GM19043 (cell line): ENCODE measurements at regions not wholly inside any gene's neighbourhood (a gene's known extent, or its start where the extent isn't known, plus 50 kb on each side); places are given as distances from the start of the nearest gene placed in this dataset.
A peak's percentile ranks its signal among the peaks of the same experiment; 100 is the strongest.

Experiments
- ATAC-seq: cut with Tn5 transposase; IDR thresholded peaks from one replicate; pipeline ENCODE4 v1.9.1; 2021; ENCODE audit warnings: low read depth; ENCODE audit not compliant: unreplicated experiment

- ATAC-seq: no peak
Observed at GRCh38 chr22:48100685-48101417, 1338.4 kb downstream of the TBC1D22A start.

GRCh38 chr22:48099671-48100070 lies 1337.2 kb downstream of the TBC1D22A start:
- ATAC-seq: no peak

GRCh38 chr22:48099251-48099650 lies 1336.8 kb downstream of the TBC1D22A start:
- no peak for ATAC-seq

- ATAC-seq: no peak
Observed at GRCh38 chr22:48098921-48099245, 1336.4 kb downstream of the TBC1D22A start.

GRCh38 chr22:48098243-48098920 lies 1335.9 kb downstream of the TBC1D22A start:
- peak; percentile 80 for ATAC-seq

- ATAC-seq: peak; percentile 22
Observed at GRCh38 chr22:48097723-48098122, 1335.3 kb downstream of the TBC1D22A start.

GRCh38 chr22:48096851-48097665 lies 1334.6 kb downstream of the TBC1D22A start:
- no peak for ATAC-seq

GRCh38 chr22:48096411-48096810 lies 1334.0 kb downstream of the TBC1D22A start:
- ATAC-seq: no peak

- ATAC-seq: no peak
Observed at GRCh38 chr22:48093981-48094380, 1331.5 kb downstream of the TBC1D22A start.

GRCh38 chr22:48092866-48093265 lies 1330.4 kb downstream of the TBC1D22A start:
- ATAC-seq: no peak

GRCh38 chr22:48091656-48092223 lies 1329.3 kb downstream of the TBC1D22A start:
- no peak for ATAC-seq

- ATAC-seq: no peak
Observed at GRCh38 chr22:48091060-48091650, 1328.7 kb downstream of the TBC1D22A start.

GRCh38 chr22:48090332-48090672 lies 1327.9 kb downstream of the TBC1D22A start:
- ATAC-seq: no peak

- no peak for ATAC-seq
Observed at GRCh38 chr22:48089601-48090331, 1327.3 kb downstream of the TBC1D22A start.

GRCh38 chr22:48088926-48089536 lies 1326.6 kb downstream of the TBC1D22A start:
- no peak for ATAC-seq

- ATAC-seq: no peak
Observed at GRCh38 chr22:48088251-48088650, 1325.8 kb downstream of the TBC1D22A start.

- ATAC-seq: no peak
Observed at GRCh38 chr22:48085901-48086645, 1323.6 kb downstream of the TBC1D22A start.

- ATAC-seq: no peak
Observed at GRCh38 chr22:48084729-48085050, 1322.2 kb downstream of the TBC1D22A start.

GRCh38 chr22:48084041-48084728 lies 1321.7 kb downstream of the TBC1D22A start:
- ATAC-seq: peak; percentile 55
